GM18951 (cell line): ENCODE measurements at regions not wholly inside any gene's neighbourhood (a gene's known extent, or its start where the extent isn't known, plus 50 kb on each side); places are given as distances from the start of the nearest gene placed in this dataset.
"Not testable (repeated sequence)": the region's sequence is repeated elsewhere in the genome, so short reads cannot be mapped to it uniquely, and the experiment has no call there.

Experiments used
- POLR2A ChIP-seq: IDR thresholded peaks from 4 replicates; pipeline ENCODE4 v1.6.1; 2011; ENCODE audit warnings: mild to moderate bottlenecking; ENCODE audit not compliant: insufficient read length, insufficient read depth; ENCODE audit errors: extremely low read depth
- in situ Hi-C: fragments of 300-500 bp; cut with MboI; formaldehyde crosslinking; loops from one replicate; pipeline ENCODE4 v1.12.0; 2022; ENCODE audit warnings: low sequenced_read_pairs, mixed read lengths, inconsistent platforms; ENCODE audit not compliant: unreplicated experiment

DNA sequence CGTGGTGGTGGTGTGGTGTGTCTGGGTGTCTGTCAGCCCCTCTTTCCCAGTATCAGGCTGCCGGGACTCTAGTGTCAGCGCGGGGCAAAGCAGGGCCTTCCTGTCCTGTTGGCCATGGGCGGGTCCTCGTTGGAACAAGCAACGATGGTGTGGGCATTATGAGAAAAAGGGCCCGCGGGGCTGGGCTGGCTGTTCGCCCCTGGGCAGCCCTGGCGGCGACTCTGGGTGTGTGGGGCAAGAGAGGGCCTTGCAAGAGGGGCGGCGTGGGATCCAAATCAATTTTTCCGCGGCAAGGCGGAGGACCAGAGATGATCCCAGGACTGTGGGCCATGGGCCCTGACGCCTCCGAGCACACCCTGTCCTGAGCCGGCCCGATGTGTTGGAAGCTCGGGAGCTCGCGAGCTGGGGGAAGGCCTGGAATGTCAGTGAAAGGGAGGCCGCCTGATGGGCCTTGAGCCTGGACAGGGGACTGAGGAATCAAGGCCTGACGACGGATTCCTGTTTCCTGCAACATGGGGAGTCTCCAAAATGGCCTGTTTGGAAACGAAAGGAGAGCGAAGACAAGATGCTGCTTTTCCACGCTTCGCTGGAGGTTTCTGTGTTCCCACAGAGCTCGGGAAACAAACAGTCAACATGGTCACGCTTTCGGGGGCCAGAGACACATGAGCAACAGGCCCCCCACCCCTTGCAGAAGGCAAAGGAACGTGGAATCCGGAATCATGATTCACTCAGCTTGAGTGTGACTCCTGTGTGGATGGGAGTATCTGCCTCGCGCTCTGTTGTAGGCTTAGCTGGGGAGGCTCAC lies 364.7 kb upstream of the DEFB115 start:
- no peak for TF ChIP-seq POLR2A
- in situ Hi-C loops: no loop called here

GRCh38 chr20:30893346-30894314 lies 363.8 kb upstream of the DEFB115 start:
- in situ Hi-C loops: not testable (repeated sequence)

DNA sequence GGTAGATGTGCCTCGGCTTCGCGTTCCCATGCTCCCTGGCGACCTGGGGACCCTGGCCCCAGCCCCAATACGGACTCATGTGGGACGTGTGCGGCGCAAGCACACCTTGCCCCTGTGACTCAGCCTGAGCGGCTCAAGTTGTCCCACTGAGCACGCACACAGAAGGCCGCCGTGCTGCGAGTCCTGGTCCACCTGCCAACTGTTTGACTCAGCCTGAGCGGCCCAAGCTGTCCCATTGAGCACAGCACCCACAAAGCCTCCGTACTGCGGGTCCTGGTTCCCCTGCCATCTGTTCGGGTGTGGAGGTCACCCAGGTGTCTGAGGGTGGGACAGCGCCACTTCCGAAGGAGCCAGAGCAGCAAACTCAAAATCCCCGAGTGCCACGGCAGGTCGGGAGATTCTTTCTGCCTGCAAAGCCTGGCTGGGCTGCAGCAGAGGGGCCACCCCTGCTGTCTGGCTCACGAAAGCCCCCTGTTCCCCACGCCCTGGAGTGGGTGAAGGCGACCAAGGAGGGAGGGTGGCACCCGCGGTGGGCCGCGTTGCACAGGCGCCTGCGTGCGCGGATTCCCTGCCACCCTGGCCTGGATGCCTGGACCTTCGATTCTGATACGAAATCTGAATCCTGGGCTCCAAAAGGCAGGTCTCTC lies 362.6 kb upstream of the DEFB115 start:
- in situ Hi-C loops: not testable (repeated sequence)

- in situ Hi-C loops: not testable (repeated sequence)
Observed at GRCh38 chr20:30895354-30895711, 362.1 kb upstream of the DEFB115 start.

- in situ Hi-C loops: not testable (repeated sequence)
Observed at GRCh38 chr20:30899370-30900079, 357.9 kb upstream of the DEFB115 start.

GRCh38 chr20:30900080-30900719 lies 357.3 kb upstream of the DEFB115 start:
- in situ Hi-C loops: not testable (repeated sequence)

DNA sequence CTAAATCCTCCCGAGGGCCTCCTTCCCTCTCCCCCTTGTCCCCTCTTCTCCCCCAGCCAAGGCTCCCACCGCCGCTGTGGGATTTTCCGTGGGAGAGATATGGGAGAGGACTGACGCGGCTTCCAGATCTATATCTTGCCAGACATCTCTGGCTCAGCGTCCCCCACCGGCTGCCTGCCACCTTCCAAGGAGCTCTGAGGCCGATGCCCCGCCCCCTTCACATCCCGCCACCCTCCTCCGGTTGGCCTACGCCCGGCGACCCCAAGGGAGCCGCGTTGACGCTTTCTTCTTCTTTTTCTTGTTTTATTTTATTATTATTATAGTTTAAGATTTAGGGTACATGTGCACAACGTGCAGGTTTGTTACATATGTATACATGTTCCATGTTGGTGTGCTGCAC lies 352.2 kb upstream of the DEFB115 start:
- in situ Hi-C loops: not testable (repeated sequence)

GRCh38 chr20:30910937-30911725 lies 346.3 kb upstream of the DEFB115 start:
- in situ Hi-C loops: no loop called here
- TF ChIP-seq POLR2A: no peak

DNA sequence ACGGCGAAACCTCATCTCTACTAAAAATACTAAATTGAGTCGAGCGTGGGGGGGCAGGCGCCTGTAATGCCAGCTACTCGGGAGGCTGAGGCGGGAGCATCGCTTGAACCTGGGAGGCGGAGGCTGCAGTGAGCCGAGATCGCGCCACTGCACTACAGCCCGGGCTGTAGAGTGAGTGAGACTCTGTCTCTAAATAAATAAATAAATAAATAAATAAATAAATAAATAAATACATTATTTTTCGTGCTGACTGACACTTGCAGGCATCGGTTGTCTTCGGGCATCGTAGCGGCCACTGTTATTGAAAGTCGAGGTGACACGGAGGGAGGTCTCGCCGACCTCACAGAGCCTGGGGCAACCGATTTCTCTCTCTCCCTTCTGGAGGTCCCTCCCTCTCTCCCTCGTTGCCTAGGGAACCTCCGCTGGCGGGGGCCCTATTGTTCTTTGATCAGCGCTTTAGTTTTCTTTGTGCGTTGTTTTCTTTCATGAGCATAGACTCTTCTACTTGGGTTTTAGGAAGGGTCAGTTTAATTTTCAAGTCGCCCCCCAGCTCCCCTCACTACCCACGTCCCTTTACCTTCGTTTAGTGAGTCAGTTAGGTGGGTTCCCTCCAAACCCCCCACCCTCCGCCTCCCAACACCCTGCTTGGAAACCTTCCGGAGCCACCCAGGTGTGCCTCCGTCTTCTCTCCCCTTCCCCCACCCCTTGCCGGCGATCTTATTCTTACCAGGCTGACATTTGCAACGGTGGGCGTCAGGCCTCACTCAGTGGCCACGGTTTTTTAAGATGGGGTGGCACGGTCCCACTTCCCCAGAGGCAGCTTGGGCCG lies 345.4 kb upstream of the DEFB115 start:
- in situ Hi-C loops: not testable (repeated sequence)

GRCh38 chr20:30912661-30913026 lies 344.8 kb upstream of the DEFB115 start:
- in situ Hi-C loops: not testable (repeated sequence)

DNA sequence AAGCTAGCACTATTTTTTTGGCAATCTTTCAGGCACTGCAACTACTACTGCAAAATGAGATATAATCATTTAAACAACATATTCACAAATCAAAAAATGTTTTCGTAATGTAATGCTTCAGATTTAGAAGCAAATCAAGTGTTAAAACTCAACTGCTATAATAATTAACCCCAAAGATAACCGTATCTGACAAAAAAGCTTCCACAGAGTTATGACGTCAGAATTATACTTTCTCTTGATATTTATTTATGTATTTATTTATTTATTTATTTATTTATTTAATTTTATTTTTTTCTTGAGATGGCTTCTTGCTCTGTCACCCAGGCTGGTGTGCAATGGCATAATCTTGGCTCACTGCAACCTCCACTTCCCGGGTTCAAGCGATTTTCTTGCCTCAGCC lies 341.1 kb upstream of the DEFB115 start:
- in situ Hi-C loops: not testable (repeated sequence)

- TF ChIP-seq POLR2A: no peak
- in situ Hi-C loops: no loop called here
Observed at GRCh38 chr20:30919514-30920188, 337.8 kb upstream of the DEFB115 start.
